ENCODE measurements at regions not wholly inside any gene's neighbourhood (a gene's known extent, or its start where the extent isn't known, plus 50 kb on each side); places are given as distances from the start of the nearest gene placed in this dataset.

GRCh38 chr6:154898821-154899220, 96.3 kb upstream of the TIAM2 start:
- no peak for TF ChIP-seq POLR2A (IDR thresholded peaks at IDR 0.05)
- TF ChIP-seq, protein P1, sequence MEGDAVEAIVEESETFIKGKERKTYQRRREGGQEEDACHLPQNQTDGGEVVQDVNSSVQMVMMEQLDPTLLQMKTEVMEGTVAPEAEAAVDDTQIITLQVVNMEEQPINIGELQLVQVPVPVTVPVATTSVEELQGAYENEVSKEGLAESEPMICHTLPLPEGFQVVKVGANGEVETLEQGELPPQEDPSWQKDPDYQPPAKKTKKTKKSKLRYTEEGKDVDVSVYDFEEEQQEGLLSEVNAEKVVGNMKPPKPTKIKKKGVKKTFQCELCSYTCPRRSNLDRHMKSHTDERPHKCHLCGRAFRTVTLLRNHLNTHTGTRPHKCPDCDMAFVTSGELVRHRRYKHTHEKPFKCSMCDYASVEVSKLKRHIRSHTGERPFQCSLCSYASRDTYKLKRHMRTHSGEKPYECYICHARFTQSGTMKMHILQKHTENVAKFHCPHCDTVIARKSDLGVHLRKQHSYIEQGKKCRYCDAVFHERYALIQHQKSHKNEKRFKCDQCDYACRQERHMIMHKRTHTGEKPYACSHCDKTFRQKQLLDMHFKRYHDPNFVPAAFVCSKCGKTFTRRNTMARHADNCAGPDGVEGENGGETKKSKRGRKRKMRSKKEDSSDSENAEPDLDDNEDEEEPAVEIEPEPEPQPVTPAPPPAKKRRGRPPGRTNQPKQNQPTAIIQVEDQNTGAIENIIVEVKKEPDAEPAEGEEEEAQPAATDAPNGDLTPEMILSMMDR (IDR thresholded peaks at IDR 0.05), result no peak
- H3K27me3 ChIP-seq, result no peaks in the 10 kb centered on the region
- no peak for ATAC-seq
- no peak for DNase-seq
- H3K4me3 ChIP-seq, result no peak overlapping the region
- no peak overlapping the region for H3K27ac ChIP-seq
- 93 to 97% methylated on average over 4 of the region's 4 CpGs for WGBS, 2 donors
- intact Hi-C loops (cut with DNase I), result no loop called here
- H3K36me3 ChIP-seq (replicated peaks in 1 of 2; ENCODE audit: insufficient read depth in 1 of 2, low read depth in 2 of 2), result no peaks in the 10 kb centered on the region
- H3K9me3 ChIP-seq, result no peaks in the 10 kb centered on the region
- no peaks in the 10 kb centered on the region for H3K4me1 ChIP-seq

DNA sequence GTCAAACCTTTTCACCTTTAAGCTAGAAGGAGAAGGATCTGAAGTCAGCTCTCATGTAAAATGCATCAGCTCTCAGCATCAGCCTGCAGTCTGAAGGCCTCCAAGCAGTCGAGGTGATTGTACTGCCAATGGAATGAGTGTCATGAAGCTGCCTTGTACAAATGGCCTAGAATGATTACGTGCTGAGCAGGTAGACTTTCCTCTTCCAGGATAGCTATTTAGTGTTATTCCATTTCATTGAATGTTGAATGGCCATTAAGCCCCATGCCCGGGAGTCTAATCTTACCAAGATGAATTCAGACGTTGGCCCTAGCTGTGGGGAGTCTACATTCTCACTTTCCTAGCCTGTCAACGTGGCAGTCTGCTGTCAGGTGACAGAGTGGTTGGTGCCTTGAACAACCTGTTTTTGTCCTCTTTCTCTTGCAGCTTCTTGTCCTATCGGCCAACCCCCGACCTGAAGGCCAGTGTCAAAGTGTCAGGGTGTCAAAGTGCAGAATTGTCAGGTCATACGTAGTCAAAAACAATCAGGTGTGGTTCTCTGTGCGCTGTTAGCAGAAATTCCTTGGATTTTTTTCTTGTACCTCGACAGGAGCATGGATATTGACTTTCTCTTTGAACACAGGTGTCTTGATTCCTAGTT, 95.2 kb upstream of the TIAM2 start:
- Histone ChIP-seq H3K4me1 (no peaks in the 10 kb centered on the region), H3K27ac (no peak overlapping the region), H3K9me3 (no peaks in the 10 kb centered on the region), H3K36me3 (replicated peaks in 1 of 2; ENCODE audit: insufficient read depth in 1 of 2, low read depth in 2 of 2) (no peaks in the 10 kb centered on the region), H3K27me3 (no peaks in the 10 kb centered on the region), H3K4me3 (no peak overlapping the region)
- intact Hi-C loops (cut with DNase I), result no loop called here
- no peak for ATAC-seq
- 78 to 80% methylated on average over 10 of the region's 10 CpGs for WGBS, 2 donors
- DNase-seq, result no peak
- TF ChIP-seq, protein P1 (IDR thresholded peaks at IDR 0.05), result no peak
- TF ChIP-seq POLR2A (IDR thresholded peaks at IDR 0.05), result no peak

DNA sequence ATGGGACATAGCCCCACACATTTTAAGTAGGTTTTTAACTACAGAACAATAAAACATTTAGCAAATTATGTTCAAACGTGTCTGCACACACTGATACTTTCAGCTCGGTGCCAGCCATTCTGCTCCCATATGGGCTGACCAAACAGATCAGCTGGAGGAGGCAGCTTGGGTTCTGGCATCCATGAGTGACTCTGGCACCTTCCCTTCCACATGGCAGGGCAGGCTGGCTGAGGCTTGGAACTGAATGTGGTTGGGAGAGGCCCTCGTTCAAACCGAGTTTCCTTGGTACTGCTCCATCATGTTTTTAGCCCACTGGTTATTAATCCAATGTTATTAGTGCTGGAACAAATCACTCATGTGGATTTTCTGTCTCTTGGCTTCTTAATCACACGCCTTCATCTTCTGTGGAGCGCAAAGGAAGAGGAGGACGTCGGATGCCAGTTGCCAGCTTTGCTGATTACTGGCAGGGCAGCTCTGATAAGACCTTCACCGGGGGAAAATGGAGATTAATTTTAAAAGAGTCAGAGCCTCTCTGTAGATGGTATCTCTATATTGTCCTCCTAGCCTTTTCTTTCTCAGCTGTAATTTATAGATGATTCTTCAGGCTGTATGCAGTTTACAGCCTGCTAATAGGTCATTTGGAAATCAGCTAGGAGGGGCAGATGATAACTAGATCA, 93.1 kb upstream of the TIAM2 start:
- Histone ChIP-seq H3K27me3 (no peaks in the 10 kb centered on the region), H3K4me3 (no peak overlapping the region), H3K4me1 (no peaks in the 10 kb centered on the region), H3K36me3 (replicated peaks in 1 of 2; ENCODE audit: insufficient read depth in 1 of 2, low read depth in 2 of 2) (no peaks in the 10 kb centered on the region), H3K27ac (no peak overlapping the region), H3K9me3 (no peaks in the 10 kb centered on the region)
- intact Hi-C loops (cut with DNase I), result no loop called here
- 71 to 79% methylated on average over 9 of the region's 9 CpGs for WGBS, 2 donors
- no peak for ATAC-seq
- TF ChIP-seq POLR2A (IDR thresholded peaks at IDR 0.05), result no peak
- TF ChIP-seq, protein P1 (IDR thresholded peaks at IDR 0.05), result no peak
- no peak for DNase-seq

DNA sequence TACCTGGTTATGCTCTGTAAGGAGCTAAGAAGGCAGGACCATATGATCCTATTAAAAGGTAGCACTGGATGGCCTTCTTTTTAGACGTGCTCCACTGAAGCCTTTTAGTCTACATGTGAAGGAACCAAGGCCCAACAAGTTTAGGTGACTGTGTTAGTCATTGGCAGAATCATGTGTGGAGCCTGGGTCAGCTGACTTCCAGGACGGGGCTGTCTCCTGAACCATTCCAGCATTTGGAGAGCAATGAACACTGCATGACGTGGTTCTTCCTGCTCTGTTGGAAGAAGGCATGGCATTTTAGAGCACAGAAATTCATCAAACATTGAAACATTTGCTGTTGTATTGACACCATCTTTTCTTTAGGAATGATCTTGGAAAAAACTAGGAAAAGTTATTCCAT, 87.8 kb upstream of the TIAM2 start:
- ATAC-seq (no peak), DNase-seq (no peak)
- H3K36me3 ChIP-seq (replicated peaks in 1 of 2; ENCODE audit: insufficient read depth in 1 of 2, low read depth in 2 of 2), result no peaks in the 10 kb centered on the region
- H3K4me1 ChIP-seq, result no peaks in the 10 kb centered on the region
- intact Hi-C loops (cut with DNase I), result no loop called here
- WGBS, 2 donors, result 58 to 59% methylated on average over 3 of the region's 3 CpGs
- TF ChIP-seq, protein P1 (IDR thresholded peaks at IDR 0.05), result no peak
- TF ChIP-seq POLR2A (IDR thresholded peaks at IDR 0.05), result no peak
- H3K4me3 ChIP-seq, result no peak overlapping the region
- H3K27ac ChIP-seq, result no peak overlapping the region
- no peaks in the 10 kb centered on the region for H3K9me3 ChIP-seq
- no peaks in the 10 kb centered on the region for H3K27me3 ChIP-seq

DNA sequence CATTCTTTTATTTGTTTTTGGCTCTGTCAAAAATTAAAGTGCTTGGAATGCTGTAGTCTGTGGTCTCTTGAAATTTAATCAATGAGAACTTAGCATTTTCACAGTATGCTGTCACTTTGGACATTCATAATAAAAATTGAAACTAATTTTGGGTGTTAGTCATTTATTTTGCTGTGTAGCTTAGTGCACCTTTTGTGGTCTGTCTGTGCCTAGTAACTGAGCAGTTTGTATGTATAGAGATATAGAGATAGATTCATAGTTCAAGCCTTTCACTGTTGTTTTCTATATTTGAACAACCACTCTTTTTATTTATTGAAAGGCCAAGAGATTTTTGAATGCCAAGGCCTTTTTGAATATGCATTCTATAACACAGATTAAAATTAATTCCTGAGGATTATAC, 86.4 kb upstream of the TIAM2 start:
- TF ChIP-seq, protein P1 (IDR thresholded peaks at IDR 0.05), result no peak
- no peak for TF ChIP-seq POLR2A (IDR thresholded peaks at IDR 0.05)
- intact Hi-C loops (cut with DNase I), result no loop called here
- DNase-seq (no peak), ATAC-seq (no peak)
- Histone ChIP-seq H3K9me3 (no peaks in the 10 kb centered on the region), H3K4me3 (no peak overlapping the region), H3K27ac (no peak overlapping the region), H3K36me3 (replicated peaks in 1 of 2; ENCODE audit: insufficient read depth in 1 of 2, low read depth in 2 of 2) (no peaks in the 10 kb centered on the region), H3K27me3 (no peaks in the 10 kb centered on the region), H3K4me1 (no peaks in the 10 kb centered on the region)

All from body of pancreas (tissue), 4 donors.